Endometrium (tissue), 2 donors: ENCODE measurements at regions not wholly inside any gene's neighbourhood (a gene's known extent, or its start where the extent isn't known, plus 50 kb on each side); places are given as distances from the start of the nearest gene placed in this dataset.
A peak's percentile ranks its signal among the peaks of the same experiment; 100 is the strongest.
"Not testable (repeated sequence)": the region's sequence is repeated elsewhere in the genome, so short reads cannot be mapped to it uniquely, and the experiment has no call there.

Source experiments
- FAIRE-seq: peaks from 2 replicates; lab custom pipeline; 2012; peaks lifted over from hg19 to GRCh38; lab: Jason Lieb, UNC
- donor health status: control.
- donor health status: control.

GRCh38 chr17:14732211-14732610 lies 431.3 kb downstream of the HS3ST3B1 start:
- no peak for FAIRE-seq

- no peak for FAIRE-seq
Measured at GRCh38 chr17:14731591-14731990, 430.7 kb downstream of the HS3ST3B1 start.

GRCh38 chr17:14730821-14731220 lies 429.9 kb downstream of the HS3ST3B1 start:
- no peak for FAIRE-seq

- FAIRE-seq = no peak
Measured at GRCh38 chr17:14725729-14726128, 424.8 kb downstream of the HS3ST3B1 start.

- FAIRE-seq = no peak
Measured at GRCh38 chr17:14724770-14725169, 423.9 kb downstream of the HS3ST3B1 start.

- FAIRE-seq = not testable (repeated sequence)
Measured at GRCh38 chr17:14723349-14723748, 422.5 kb downstream of the HS3ST3B1 start.

- FAIRE-seq = no peak
Measured at GRCh38 chr17:14719942-14720341, 419.1 kb downstream of the HS3ST3B1 start.

GRCh38 chr17:14717859-14718258 lies 417.0 kb downstream of the HS3ST3B1 start:
- FAIRE-seq = no peak

- FAIRE-seq = no peak
Measured at GRCh38 chr17:14715561-14715960, 414.7 kb downstream of the HS3ST3B1 start.

GRCh38 chr17:14712611-14713021 lies 411.7 kb downstream of the HS3ST3B1 start:
- FAIRE-seq = no peak

- FAIRE-seq = no peak
Measured at GRCh38 chr17:14704121-14704520, 403.2 kb downstream of the HS3ST3B1 start.

GRCh38 chr17:14701886-14702285 lies 401.0 kb downstream of the HS3ST3B1 start:
- FAIRE-seq = no peak

- no peak for FAIRE-seq
Measured at GRCh38 chr17:14699574-14700185, 398.8 kb downstream of the HS3ST3B1 start.

- FAIRE-seq = no peak
Measured at GRCh38 chr17:14693382-14693781, 392.5 kb downstream of the HS3ST3B1 start.

- peak; percentile 59 for FAIRE-seq
Measured at GRCh38 chr17:14690704-14691103, 389.8 kb downstream of the HS3ST3B1 start.

GRCh38 chr17:14688134-14688533 lies 387.3 kb downstream of the HS3ST3B1 start:
- FAIRE-seq = no peak

- no peak for FAIRE-seq
Measured at GRCh38 chr17:14672830-14673229, 371.9 kb downstream of the HS3ST3B1 start.

GRCh38 chr17:14670861-14671260 lies 370.0 kb downstream of the HS3ST3B1 start:
- no peak for FAIRE-seq

GRCh38 chr17:14664511-14664910 lies 363.6 kb downstream of the HS3ST3B1 start:
- no peak for FAIRE-seq

GRCh38 chr17:14641117-14641516 lies 340.2 kb downstream of the HS3ST3B1 start:
- FAIRE-seq = no peak

GRCh38 chr17:14637260-14637659 lies 336.4 kb downstream of the HS3ST3B1 start:
- FAIRE-seq = no peak

- no peak for FAIRE-seq
Measured at GRCh38 chr17:14630621-14631020, 329.7 kb downstream of the HS3ST3B1 start.

- no peak for FAIRE-seq
Measured at GRCh38 chr17:14630046-14630445, 329.2 kb downstream of the HS3ST3B1 start.

- peak; percentile 96 for FAIRE-seq
Measured at GRCh38 chr17:14622615-14623101, 321.8 kb downstream of the HS3ST3B1 start.
